ENCODE measurements at regions not wholly inside any gene's neighbourhood (a gene's known extent, or its start where the extent isn't known, plus 50 kb on each side); places are given as distances from the start of the nearest gene placed in this dataset.

- Mint-ChIP-seq H3K27ac (no peak overlapping the region), H3K27me3 (ENCODE audit: low read depth) (no peaks in the 10 kb centered on the region), H3K4me1 (peaks cover 12% of the 10 kb centered on the region), H3K4me3 (no peak overlapping the region), H3K9me3 (no peaks in the 10 kb centered on the region), H3K36me3 (no peaks in the 10 kb centered on the region)
- ChIA-PET CTCF (interaction anchor here (0.6 to 1.3 kb wide), 42 partner anchors 8 to 1299 kb away, joined by 3 to 16 read pairs (median 4); no protein-coding TSS in a partner anchor), POLR2A (interaction anchor here (0.7 kb wide), 1 partner anchor 109 kb away, joined by 3 read pairs; no protein-coding TSS in a partner anchor)
- TF ChIP-seq ZBTB21 (CRISPR knock-in tag; IDR thresholded peaks at IDR 0.05; ENCODE audit: borderline replicate concordance) (no peak), STAT6 (CRISPR knock-in tag; conservative IDR thresholded peaks at IDR 0.05; ENCODE audit: low read depth) (no peak), ZMAT4 (CRISPR knock-in tag; IDR thresholded peaks at IDR 0.05) (no peak), HMGXB4 (CRISPR knock-in tag; IDR thresholded peaks at IDR 0.05) (no peak), ATF1 (CRISPR knock-in tag; IDR thresholded peaks at IDR 0.05) (no peak), SMAD3 (CRISPR knock-in tag; IDR thresholded peaks at IDR 0.05; ENCODE audit: borderline replicate concordance) (no peak), HMGA2 (CRISPR knock-in tag; IDR thresholded peaks at IDR 0.05) (no peak), USF1 (CRISPR knock-in tag; IDR thresholded peaks at IDR 0.05) (no peak), ZNF232 (CRISPR knock-in tag; IDR thresholded peaks at IDR 0.05) (no peak), AR (CRISPR knock-in tag; IDR thresholded peaks at IDR 0.05) (no peak), ZNF263 (CRISPR knock-in tag; IDR thresholded peaks at IDR 0.05; ENCODE audit: low read depth) (no peak), ZNF416 (CRISPR knock-in tag; IDR thresholded peaks at IDR 0.05) (no peak)
- no peak for DNase-seq (ENCODE audit: low spot score)
- ATAC-seq = no peak
Observed at GRCh38 chr9:105881021-105881420, 186.7 kb downstream of the TMEM38B start.

- peak; percentile 81 for ATAC-seq
- DNase-seq (ENCODE audit: low spot score) = peak; percentile 86
- Mint-ChIP-seq H3K4me3 (no peak overlapping the region), H3K27ac (no peak overlapping the region), H3K9me3 (no peaks in the 10 kb centered on the region), H3K4me1 (peaks cover 11% of the 10 kb centered on the region), H3K36me3 (no peaks in the 10 kb centered on the region), H3K27me3 (ENCODE audit: low read depth) (no peaks in the 10 kb centered on the region)
- POLR2A ChIA-PET = interaction anchor here (0.7 kb wide), 1 partner anchor 108 kb away, joined by 3 read pairs; no protein-coding TSS in a partner anchor
- CTCF ChIA-PET = interaction anchor here (0.6 to 1.3 kb wide), 44 partner anchors 9 to 1298 kb away, joined by 3 to 16 read pairs (median 4); no protein-coding TSS in a partner anchor
- no peak for TF ChIP-seq CREM (CRISPR knock-in tag; IDR thresholded peaks at IDR 0.05)
- TF ChIP-seq CTCF (IDR thresholded peaks at IDR 0.05) = peak; percentile 79
Observed at GRCh38 chr9:105881654-105882349, 187.5 kb downstream of the TMEM38B start.

All from WTC11 (cell line).